ENCODE measurements at regions not wholly inside any gene's neighbourhood (a gene's known extent, or its start where the extent isn't known, plus 50 kb on each side); places are given as distances from the start of the nearest gene placed in this dataset.

- TF ChIP-seq RAD21 (conservative IDR thresholded peaks at IDR 0.05) (no peak), CTCF (IDR thresholded peaks at IDR 0.05; ENCODE audit: poor library complexity, severe bottlenecking) (no peak), SMC3 (conservative IDR thresholded peaks at IDR 0.05; ENCODE audit: poor library complexity) (no peak), REST (IDR thresholded peaks at IDR 0.05; ENCODE audit: borderline replicate concordance) (no peak)
These were observed 269.3 kb downstream of the DMRT2 start for GRCh38 chr9:1319436-1319835.

Measured in neural cell (in vitro differentiated cells).